HG02763 (cell line): ENCODE measurements at regions not wholly inside any gene's neighbourhood (a gene's known extent, or its start where the extent isn't known, plus 50 kb on each side); places are given as distances from the start of the nearest gene placed in this dataset.
"Not testable (repeated sequence)": the region's sequence is repeated elsewhere in the genome, so short reads cannot be mapped to it uniquely, and the experiment has no call there.

Experiments
- ATAC-seq: cut with Tn5 transposase; IDR thresholded peaks from one replicate; pipeline ENCODE4 v1.9.1; 2021; ENCODE audit warnings: mild to moderate bottlenecking, moderate library complexity; ENCODE audit not compliant: unreplicated experiment

DNA sequence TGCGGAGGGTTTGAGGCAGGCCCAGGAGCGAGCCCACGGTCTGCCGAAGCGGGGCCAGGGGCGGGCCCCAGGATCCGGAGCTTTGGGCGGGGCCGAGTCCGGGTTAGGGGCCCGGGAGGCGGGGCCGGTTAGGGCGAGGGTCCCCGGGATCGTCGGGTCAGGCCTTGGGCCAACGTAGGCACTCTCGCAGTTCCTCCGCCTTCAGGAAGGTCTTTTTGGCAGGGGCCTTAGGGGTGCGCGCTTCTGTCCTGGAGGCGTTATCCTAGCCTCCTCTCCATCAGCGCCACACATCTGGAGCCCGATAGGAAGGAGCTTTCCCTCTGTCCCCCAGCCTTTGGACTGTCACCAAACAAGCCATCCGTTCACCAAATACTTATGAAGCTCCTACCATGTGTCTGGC lies 131.8 kb upstream of the ALDH3B2 start:
- ATAC-seq: not testable (repeated sequence)

DNA sequence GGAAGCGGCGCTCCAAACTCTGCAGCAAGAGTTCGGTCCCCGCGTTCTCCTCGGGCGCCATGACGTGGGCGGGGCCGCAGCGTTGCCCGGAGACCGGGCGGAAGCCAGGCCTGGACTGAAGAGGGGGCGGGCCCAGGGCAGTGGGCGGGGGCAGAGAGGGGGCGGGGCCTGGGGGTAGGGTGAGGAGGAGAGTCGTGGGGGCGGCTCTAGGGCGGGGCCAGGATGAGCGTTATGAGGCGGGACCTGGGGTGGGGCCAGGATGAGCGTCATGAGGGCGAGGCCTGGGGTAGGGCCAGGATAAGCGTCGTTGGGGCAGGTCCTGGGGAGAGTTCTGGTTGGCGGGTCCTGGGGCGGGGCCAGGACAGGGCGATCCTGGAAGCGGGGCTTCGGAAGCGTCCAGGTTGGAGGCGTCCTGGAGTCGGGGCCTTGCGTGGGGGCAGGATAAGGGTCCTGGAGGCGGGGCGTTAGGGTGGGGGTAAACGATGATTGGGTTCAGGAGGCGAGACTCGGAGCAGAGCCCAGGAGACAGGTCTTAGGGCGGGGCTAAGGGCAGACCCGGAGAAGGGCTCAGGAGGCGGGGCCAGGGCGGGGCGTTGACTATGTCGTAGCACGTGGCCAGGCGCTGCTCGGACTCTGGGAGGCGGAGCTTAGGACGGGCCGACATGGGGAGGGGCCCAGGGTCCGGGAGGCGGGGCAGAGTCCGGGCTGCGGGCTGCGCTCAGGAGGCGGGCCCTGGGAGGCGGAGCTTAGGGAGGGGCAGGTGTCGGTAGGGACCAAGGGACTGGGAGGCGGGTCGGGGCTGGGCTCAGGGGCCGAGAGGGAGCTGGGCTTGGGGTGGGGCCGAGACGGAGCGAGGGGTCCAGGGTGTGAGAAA lies 131.1 kb upstream of the ALDH3B2 start:
- peak; percentile 90 for ATAC-seq

DNA sequence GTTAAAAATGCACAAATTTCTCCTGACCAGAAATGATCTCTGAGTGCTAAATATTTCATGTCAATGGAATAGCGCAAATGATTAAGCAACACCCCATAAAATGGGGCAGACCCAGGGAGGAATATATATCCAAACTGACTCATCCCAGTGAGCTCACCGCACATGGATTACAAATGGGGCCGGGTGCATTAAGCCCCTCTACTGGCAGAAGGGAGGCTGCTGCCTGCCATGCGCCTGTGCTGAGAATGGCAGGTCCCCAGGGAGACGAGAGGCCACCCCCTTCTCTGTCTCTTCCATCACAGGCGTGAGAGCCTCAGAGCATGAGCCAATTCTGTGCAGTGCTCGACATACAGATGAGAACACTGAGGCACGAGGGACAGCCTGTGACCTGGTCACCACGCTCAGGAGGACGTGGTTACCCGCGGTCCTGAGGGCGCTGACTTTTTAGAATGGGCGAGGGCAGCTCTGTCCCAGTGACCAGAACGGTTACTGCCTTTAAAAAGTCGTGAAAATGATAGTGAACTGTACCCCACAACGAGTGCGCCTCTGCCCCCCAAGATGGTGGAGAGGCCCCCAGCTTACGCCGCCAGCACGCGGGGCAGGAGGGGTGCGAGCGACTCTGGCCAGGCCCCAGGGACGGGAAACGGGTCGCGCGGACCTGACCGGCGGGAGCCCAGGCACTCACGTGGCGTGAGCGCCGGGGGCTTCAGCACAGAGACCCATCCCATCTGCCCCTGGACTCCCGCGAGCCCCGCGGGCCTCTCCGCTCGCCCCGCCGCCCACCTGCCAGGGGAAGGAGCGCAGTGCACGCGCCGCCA lies 130.2 kb upstream of the ALDH3B2 start:
- ATAC-seq: peak; percentile 23

DNA sequence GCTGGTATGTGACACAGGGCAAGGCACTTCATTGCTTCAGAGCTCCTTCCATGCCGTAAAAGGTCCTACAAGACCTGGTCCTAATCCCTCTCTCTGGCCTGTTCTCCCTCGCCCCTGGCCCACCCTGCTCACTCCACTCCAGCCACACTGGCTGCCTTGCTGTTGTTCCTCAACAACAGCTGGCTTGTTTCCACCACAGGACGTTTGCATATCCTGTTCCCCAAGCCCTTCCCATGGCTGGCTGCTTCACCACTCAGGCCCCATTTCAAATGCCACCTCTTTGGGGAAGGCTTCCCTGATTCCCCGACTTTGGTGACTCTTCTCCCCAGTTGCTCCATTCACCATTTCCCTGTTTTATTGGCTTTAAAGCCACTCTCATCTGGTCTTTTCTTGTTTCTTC lies 129.1 kb upstream of the ALDH3B2 start:
- ATAC-seq: not testable (repeated sequence)

DNA sequence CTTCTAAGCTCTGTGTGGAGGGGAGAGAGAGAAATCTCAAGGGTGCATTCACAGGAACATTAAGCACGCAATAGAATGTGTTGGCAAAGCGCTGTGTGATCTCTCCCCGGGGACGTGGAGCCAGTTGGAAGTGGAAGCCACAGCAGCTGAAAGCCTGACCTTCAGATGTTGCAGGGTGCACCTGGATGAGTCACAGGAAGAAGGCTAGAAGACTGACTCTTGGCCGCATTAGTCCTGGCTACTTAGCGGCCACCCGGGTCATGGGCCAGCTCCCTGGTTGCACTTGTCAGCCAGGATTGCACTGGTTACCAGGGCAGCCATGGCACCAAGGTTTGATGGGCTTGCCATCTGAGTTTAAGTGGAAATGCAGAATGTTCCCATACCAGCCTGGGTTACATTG lies 128.6 kb upstream of the ALDH3B2 start:
- not testable (repeated sequence) for ATAC-seq

DNA sequence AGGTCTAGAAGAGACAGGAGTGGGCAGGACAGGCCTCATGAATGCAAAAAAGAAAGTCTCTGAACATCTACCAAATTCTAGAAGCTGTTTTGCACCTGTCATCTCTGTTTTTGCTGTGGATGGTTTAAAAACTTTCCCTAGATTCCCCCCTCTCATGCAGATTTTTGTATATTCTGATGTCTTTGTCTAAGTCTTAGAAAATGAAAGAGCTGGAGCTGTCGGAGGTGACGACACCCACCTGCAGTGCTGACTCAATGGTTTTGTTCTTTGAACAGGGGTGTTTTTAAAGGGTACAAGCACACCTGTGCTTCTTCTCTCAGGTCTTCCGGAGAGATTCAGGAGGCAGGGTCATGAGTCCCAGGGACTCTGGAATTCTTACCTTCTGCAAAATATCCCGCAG lies 128.2 kb upstream of the ALDH3B2 start:
- not testable (repeated sequence) for ATAC-seq

DNA sequence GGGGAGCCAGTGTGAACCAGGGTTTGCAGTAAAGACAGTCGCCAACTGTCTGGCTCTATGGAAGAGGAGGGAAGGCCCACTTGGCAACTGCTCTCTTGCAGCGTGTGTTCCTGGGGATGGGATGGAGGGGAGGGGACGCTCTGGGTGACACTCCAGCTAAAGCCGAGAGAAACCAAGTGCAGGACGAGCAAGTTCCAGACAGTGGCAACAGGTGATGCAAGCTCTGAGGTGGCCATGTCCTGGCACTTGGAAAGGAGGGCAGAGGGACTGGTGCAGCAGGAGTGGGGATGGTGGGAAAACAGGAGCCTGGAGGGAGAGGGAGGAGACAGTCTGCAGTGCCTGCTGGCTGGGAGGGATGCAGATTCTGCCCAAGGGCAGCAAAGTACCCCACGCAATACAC lies 127.0 kb upstream of the ALDH3B2 start:
- not testable (repeated sequence) for ATAC-seq

DNA sequence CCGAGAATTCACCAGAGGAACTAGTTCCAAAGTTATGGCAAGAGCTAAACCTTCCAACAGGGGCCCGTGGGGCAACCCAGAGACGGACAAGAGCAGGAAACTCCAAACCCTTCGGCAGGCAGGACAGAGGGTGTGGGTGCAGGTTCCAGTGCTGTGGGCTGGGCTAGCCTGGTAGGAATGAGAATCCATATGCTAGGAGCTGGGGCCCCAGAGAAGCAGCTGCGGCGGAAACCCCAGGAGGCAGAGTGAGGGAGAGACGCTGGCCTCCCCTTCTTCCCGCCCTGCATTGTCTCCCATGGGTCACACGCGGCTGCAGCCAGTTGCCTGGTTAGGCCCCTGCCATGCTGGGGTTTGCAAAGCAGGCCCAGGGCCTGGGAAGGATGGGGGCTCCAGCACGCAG lies 126.2 kb upstream of the ALDH3B2 start:
- not testable (repeated sequence) for ATAC-seq

DNA sequence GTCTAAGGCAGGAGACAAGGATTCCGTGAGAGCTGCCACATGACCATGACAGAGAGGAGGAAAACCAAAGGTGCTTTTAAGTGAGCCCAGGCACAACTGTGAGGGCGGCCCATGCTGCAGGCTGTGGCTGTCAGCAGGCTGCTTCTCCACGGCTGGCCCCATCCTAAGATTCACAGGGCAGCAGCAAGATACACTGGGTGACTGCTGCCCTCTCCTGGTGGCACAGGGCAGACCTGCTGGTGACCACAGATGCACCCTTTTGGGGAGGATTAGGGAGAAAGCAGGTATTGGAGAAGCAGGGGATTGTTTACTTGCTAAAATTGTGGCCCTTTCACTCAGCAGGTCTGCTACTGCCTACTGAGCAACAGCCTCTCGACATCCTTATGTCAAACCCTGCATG lies 125.4 kb upstream of the ALDH3B2 start:
- ATAC-seq: not testable (repeated sequence)

DNA sequence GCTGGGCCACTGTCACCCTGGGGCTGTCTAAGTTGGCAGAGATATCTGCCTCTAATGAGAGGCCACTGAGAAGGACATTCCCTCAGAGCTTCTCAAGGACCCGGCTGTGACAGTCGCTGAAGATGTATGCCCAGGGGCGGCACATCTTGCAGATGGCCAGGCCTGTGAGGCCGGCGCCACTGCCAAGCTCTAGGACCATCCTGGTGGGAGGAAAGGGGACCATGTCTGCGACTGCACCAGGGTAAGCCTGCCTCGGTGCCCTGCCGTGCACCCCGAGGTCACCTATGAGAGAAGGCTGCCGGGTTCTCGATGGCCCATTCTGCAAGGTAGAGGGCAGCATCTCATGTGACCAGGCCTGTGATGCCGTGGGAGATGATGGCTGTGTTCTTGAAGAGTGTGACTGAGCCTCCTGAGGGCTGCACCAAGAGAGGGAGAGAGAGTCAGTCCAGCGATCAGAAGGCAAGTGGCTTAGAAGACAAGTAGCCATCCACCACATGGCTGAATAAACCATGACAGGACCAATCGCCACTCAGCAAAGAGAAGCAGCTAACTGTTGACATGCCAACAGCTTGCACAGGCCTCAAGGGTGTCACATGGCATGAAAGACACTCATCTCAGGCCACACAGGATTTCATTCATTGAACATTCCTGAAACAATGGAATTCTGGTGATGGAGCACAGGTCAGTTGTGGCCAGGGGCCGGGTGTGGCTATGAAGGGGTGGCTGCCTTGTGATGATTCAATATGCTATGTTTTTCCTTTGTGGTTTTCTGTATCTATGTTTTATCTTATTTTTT lies 123.5 kb upstream of the ALDH3B2 start:
- not testable (repeated sequence) for ATAC-seq

DNA sequence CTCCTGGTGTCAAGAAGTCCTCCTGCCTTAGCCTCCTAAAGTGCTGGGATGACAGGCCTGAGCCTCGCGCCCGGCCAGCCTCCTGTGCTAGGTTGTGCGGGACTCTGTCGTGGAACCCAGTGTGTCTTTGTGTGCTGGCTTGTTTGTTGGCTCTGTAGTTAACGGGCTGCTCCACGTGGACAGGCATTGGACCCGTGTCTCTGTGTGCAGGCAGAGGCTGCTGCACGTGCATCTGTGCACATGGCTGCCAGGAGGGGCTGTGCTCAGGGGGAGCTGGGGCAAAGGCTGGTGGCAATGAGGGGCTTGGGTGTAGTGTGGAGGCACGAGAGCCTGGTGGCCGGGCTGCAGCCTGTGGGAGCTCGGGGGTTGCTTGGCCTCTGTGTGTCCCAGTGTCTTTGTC lies 121.3 kb upstream of the ALDH3B2 start:
- ATAC-seq: no peak

DNA sequence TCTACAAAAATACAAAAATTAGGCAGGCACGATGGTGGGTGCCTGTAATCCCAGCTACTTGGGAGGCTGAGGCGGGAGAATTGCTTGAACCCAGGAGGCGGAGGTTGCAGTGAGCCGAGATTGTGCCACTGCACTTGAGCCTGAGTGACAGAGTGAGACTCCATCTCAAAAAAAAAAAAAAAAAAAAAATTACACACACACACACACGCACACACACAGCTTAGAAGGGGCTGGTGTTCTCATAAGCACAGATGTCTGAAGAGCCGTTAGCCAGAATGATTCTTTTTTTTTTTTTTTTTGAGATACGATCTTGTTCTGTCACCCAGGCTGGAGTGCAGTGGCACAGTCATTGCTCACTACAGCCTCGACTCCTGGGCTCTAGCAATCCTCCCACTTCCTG lies 119.3 kb upstream of the ALDH3B2 start:
- ATAC-seq: not testable (repeated sequence)

DNA sequence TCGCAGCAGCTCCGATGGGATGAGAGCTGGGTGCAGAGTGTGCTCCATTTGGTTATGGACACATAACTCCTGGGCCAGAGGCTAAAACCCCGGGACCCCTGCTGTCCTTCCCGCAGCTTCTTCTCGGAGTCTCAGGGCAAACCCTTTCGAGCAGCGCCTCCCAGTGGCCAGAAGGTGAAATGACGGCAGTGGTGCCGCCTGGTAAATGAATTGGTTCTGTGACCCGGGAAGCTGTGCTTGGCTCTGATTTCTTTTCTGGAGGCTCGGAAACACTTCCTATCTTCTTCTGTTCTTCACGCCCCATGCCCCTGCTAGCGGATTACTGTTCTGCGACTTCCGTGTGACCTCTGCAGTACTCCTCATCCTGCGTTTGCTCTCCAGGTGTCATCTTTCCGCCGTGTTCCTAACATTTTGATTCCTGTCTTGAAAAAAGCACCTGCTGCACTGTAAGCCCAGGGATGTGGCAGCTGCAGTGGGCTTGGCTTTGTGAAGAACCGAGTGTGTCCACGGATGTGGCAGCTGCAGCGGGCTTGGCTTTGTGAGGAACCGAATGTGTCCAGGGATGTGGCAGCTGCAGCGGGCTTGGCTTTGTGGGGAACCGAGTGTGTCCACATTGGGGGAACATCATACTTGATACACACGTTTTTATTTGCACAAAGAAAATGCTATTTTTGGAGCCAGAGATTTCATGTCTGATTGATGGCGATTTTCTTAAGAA lies 118.0 kb upstream of the ALDH3B2 start:
- ATAC-seq: not testable (repeated sequence)

DNA sequence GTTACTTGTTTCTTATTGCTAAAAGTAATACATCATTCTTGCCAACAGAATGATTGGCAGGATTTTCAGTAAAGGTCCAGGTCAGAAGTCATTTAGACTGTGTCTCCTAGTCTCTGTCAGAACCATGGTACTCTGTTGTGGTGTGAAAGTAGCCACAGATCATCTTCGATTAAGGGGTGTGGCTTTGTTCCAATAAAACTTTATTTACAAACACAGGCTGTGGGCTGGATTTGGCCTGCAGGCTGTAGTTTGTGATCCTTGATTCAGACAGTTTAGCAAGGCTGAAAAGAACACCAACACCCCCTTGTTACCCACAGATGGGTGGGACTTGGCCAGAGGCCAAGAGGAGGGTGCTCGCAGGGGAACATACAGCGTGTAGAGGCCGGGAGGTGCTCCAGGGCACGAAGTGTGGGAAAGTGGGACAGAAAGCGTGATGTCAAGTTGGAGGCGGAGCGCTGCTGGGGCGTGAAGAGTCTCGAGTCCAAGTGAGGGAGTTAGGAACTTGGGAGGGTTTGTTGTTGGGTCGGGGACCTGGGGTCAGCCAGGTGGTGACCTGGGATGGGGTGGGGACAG lies 117.3 kb upstream of the ALDH3B2 start:
- not testable (repeated sequence) for ATAC-seq

DNA sequence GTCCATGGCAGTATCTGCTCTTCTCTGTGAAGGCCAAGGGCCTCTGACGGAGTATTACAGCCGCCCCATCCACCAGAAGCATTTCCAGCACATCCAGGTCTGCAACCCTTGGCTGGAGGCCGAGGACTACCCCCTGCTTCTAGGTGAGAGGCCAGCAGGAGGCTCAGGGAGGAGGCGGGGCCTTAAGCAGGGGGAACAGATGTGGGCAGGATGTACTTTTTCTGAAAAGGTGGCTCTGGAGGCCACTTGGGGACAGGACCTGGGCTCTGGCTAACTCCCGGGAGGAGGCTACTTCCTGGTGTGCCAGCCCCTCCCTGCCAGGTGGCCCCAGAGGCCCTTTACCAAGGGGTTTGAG lies 113.9 kb upstream of the ALDH3B2 start:
- not testable (repeated sequence) for ATAC-seq

DNA sequence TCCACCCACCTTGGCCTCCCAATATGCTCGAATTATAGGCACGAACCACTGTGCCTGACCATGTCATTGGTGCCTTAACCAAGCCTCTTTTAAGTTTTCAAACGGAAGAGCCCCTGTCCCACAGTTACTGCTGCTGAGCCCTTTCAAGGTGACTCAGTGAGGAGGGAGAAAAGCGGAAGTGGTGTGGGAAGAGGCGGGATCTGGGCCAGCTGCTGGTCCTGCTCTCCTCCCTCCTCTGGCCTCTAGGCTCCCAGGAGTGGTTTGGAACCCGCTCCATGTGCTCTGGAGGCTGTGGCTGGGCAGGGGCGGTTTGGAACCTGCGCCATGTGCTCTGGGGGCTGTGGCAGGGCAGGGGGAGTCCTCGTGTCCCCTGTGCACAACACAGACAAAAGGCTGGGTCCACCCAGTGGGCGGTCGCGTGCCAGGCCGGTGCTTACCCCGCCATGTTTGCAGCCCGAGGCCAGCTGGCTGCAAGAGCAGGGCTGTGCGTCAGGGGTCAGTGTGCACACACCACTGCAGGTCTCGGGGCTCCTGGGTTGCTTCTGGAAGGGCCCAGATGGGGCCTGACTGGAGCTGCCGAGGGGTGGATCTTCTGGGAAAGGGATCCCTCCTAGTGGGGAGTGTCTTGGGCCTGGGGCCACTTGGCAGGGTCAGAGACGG lies 113.4 kb upstream of the ALDH3B2 start:
- ATAC-seq: not testable (repeated sequence)

DNA sequence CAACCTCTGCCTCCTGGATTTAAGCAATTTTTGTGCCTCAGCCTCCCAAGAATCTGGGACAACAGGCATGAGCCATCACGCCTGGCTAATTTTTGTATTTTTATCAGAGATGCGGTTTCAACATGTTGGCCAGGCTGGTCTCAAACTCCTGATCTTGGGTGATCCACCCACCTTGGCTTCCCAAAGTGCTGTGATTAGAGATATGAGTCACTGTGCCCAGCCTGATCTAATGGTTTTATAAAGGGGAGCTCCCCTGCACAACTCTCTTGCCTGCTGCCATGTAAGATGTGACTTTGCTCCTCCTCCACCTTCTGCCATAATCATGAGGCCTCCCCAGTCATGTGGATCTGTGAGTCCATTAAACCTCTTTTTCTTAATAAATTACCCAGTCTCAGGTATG lies 107.5 kb upstream of the ALDH3B2 start:
- not testable (repeated sequence) for ATAC-seq

DNA sequence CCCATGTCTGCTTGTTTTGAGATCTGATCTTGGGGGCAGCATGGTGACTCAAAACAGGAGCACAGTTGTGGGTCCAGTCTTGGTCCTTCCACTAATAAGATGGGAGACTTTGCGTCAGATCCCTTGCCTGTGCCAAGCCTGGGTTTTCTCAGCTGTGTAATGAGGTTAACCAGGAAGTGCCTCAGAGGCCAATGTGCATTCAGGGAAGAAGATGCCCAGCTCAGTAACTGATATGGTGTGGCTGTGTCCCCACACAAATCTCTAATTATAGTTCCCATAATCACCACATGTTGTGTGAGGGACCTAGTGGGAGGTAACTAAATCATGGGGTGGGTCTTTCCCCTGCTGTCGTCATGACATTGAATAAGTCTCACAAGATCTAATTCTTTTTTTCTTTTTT lies 107.1 kb upstream of the ALDH3B2 start:
- ATAC-seq: not testable (repeated sequence)

DNA sequence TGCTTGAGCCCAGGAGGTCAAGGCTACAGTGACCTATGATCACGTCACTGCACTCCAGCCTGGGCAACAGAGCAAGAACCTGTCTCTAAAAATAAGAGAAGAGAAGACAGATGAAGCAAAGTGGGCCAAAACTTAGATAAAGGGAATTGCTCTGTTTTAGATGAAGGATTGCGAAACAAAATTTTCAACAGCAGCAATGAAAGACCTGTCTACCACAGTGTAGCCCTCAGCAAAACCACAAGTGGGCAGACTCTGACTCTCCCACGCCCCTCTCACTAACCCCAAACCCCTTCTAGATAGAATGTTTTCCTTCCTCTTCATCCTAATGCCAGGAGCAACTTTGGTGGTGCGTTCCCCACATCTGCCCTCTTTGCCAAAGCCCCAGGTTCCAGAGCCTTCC lies 105.6 kb upstream of the ALDH3B2 start:
- no peak for ATAC-seq
